GM18520 (cell line): ENCODE measurements at regions not wholly inside any gene's neighbourhood (a gene's known extent, or its start where the extent isn't known, plus 50 kb on each side); places are given as distances from the start of the nearest gene placed in this dataset.

Experiments
- ATAC-seq: cut with Tn5 transposase; IDR thresholded peaks from one replicate; pipeline ENCODE4 v1.9.1; 2021; ENCODE audit not compliant: unreplicated experiment

DNA sequence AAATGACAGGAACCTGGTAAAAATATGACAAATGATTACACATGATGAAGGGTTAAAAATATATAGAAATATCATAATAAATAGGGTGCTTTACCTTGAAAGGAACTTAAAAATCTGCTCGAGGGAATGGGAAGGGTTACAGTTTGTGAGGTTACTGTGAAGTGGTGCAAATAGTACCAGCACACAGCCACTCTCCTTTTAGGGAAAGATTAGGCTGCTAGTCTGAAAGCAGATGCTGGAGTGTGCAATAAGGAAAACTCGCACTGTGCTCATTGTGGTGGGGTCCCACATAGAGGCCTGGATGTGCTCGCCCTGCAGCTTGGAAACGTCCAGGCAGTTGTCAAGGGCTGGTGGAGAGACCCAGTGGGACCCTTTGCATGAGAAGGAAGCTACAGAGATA lies 145.9 kb upstream of the TBX20 start:
- no peak for ATAC-seq

DNA sequence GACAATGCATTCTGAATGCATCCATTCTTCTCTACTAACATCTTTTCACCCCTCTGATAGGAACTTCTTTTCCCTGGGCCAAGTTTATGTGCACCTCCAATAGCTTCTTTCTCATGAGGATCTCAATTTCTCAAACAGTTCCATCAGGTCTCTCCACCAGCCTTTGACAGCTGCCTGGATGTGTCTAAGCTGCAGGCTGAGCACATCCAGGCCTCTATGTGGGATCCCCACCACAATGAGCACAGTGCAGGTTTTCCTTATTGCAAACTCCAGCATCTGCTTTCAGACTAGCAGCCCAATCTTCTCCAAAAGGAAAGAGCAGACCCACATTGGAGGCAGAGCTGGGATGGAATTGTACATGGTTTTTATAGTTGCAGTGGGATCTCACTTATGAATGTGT lies 145.3 kb upstream of the TBX20 start:
- no peak for ATAC-seq

DNA sequence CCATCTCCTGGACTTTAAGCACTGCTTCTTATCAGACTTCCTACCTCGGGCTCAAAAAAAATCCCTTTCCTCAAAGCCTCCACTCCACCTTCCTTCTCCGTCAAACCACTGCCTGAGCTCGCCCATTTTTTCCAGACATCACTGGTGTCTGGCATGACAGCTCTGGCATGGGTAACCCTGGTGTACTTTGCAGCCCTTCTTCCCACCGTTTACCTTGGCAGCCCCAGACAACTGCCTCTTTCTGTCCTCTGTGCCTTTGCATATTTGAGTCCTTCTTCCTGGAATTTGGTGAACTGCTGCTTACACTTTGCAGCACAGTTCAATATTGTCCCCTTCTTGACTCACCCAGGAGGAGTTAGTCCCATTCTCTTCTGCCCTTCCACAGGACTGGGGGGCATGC lies 144.6 kb upstream of the TBX20 start:
- no peak for ATAC-seq

DNA sequence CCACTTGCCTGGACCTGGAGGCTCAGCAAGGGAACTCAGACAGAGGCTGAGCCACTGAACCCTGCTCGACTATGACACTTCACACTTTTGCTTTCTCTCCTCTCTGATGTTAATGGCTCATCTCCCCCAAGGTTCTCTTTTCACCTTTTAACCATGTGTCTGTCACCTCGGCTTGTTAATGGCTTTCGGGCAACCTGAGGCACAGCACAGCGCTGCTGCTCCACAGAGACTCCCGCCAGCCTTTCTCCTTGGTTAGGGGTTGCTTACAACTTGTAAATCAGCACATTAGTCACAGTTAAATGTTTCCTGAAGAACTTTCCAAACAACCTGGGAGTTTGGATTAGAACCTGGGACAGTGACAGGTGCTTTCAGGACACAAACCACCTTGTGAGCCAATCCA lies 136.2 kb upstream of the TBX20 start:
- no peak for ATAC-seq

DNA sequence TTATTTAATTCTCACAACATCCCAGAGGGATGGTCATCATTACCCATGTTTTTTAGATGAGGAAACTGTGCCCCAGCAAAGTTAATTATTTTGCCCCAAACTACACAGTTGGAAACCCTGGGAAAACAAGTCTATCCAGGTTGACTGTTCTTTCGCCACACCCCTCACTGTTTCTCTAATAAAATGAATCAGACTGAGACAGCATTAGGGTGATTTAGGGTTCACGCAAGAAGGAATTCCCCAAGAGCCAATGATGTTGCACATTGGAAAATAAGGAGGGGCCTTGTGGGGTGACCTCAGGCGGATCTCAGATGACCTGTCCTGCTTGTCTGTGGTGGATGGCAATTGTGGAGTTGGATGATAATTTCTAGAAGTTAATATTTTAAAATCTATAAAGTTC lies 135.7 kb upstream of the TBX20 start:
- no peak for ATAC-seq

DNA sequence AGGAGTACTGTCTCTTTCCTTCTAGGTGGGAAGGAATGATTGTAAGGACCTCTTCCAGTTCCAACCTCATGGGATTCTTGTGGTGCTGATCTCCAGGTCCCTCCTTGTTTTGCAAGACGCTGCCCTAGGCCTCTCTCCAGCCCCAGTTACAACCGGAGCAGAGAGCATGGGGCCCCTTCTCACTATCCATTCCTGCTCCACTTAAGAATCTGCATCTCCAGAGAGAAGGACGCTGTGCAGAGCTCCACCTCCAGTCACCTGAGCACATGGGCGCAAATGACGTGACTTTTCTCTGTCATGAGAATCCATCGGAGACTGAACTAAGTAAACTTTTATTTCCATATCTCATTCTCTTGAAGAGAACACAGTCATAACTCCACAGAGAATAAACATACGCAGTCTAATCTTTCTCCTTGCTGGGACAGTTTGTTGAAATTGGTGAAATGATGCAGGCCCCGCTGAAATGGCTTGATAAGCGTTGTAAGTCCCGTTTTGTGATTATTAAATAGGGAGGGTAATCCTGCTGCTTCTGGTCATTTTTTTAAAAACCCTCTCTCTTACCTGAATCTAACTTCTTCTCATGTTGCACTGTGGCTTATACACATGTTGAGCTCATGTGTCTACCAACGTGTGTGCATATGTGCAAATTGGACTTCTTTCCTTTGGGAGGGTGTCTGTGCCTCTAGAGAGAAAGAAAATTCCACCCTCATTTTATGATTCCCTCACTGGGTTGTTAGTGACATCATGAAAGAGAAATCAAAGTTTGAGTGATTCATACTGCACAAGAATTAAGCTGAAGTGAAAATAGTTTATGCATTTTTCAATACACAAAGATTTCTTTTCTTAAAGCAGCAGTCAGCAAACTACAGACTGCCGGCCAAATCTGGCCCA lies 133.2 kb upstream of the TBX20 start:
- ATAC-seq, result no peak

DNA sequence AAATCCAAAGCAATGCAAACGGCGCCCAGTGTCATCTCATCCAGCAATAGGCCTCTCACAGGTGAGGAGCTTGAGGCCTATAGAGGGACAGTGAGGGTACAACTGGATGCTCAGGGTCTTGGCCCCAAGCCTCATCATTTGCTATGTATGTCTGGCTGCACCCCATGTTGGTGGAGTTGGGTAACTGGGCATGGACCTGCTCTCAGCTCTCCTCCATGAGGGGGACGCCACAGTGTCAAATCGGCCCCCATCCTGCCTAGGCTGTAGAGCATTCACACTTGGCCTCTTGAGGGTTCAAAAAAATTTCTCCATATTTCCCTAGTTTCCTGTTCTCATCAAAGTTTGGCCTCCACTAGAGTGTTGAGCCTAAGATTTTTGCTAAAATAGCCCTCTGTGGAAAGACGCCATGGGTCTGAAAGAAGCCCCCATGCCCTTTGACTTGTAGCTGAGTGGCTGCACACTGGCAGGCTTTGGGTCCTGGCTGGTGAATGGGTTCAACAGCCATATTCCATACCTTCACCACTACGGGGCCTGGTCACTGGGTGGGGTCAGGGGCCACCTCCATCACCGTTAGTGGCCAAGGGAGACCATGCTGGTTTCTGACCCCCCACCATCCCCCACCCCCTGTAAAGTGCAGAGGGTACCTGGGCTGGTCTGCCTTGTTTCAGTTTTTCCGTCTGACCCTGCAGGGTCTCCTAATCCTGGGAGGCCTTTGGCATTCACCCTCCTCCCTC lies 132.3 kb upstream of the TBX20 start:
- ATAC-seq, result no peak

DNA sequence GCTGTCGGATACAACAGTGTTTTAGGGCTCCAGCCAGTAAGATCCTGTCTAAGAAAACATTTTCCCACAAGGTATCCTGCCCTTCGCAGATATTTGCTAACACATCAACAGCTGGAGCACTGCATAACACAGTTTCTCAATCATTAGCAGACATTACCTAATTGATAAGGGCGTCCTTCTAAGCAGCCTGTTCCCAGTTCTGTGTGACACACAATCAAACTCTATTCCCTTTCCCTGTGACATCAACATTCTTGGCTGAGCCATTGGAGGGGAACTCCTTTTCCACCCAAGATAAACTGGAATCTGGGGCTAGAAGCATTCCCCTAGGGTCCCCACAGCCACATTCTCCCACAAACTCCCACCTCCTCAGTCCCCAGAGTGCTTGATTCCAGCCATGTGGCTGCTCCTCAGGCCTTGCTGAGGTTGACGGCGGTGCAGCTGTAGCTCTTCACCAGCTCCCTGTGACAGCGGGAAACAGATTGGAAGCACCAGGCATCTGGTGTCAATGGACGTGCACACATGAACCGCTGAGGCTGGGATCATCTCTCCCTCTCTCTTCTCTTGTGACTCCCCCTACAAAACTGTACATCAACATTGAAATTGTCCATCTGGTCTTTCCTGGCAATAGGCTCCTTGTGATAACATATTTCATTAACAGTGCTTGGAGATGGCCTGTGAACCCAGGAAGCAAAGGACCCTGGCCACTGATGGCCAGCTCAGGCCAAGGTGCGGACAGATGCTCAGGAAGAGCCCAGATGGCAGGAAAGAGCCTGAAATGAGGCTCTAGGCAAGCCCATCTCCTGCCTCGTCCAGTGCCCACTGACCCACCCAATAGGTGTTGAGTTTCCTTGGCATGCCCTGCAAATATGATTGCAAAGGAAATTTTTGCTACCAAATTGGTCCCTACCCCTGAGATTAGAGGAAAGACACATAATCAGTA lies 131.1 kb upstream of the TBX20 start:
- no peak for ATAC-seq

DNA sequence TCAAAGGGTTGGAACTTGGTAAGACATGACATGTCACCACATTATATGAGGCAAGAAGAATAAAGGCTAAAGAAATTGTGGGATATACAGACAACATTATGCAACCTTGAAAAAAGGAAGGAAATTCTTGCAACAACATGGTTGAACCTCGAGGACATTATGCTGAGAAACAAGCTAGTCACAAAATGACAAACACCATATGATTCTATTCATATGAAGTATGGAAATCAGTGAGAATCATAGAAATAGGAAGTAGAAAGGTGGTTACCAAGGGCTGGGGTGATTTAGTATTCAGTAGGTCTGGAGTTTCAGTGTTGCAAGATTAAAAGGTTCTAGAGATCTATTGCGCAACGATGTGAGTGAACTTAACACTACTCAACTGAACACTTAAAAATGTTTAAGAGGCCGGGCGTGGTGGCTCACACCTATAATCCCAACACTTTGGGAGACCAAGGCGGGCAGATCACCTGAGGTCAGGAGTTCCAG lies 126.9 kb upstream of the TBX20 start:
- ATAC-seq, result no peak

DNA sequence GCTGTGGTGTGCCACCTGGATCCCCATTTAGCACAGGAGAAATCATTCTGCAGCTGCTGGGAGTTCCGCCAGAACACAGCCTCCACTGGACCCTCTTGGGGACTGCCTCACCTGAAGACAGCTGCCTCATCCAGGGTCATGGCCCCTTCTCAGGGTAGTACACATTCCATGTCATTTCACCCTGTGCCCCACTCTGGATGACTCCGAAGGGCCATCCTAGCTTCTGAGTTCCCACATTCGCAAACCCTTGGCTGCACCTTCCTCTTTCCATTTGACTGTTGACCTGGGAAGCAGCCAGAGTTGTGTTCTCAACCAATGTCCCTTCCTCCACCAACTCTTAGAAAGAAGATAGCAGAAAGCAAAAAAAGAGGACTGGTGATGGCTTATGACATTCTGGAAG lies 125.6 kb upstream of the TBX20 start:
- no peak for ATAC-seq

DNA sequence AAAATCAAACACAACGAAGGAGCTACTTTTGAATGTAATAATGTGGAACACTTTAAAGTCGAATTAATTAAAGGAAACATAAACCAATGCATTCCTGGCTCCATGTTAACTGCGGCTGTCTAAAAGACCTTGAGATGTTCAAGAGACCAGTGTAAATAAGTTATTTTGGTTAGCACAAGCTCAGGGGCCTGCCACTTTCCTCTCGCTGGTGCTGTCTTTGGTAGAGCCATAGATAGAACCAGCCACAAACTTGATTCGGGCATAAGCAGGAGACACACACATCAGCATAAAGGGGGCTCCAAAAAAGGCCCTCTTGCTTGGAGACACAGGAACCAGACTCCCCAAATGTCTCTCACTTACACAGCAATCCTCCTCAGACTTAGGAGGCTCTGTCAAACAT lies 121.6 kb upstream of the TBX20 start:
- ATAC-seq, result no peak

DNA sequence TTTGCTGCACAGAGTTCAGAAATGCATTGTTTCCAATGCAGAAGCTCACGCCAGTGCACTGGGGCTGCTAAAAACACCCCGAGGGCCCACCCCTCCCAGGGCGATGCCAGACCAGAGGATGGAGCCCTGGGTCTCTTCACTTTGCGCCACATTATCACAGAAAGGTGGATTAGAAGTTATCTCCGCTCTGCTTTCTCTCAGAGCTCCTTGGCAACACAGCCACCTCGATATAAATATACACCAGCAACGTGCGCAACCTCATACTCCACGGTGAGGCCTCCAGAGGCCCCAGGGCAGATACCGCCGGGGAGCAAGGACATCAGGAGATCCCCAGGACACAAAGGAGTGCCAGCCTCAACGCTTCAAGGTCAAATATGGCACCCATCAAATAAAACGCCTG lies 121.0 kb upstream of the TBX20 start:
- no peak for ATAC-seq

DNA sequence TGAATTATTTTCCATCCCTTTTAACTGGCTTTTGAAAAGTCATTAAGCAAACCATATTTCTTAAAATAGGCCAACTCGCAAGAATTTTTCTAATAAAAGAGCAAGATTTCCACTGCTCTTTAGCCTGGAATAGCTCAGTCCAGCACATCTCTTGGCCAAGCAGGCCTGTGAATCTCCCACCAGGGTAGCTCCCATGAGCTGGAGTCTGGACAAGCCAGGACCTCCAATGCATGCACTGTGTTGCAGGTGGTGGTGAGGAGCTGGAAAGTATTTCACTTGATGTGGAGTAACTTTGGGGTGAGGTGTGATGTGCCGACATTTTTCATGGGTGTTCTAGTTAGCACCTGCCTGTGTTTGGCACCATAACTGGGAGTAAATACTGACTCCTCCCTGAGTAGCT lies 117.3 kb upstream of the TBX20 start:
- no peak for ATAC-seq

DNA sequence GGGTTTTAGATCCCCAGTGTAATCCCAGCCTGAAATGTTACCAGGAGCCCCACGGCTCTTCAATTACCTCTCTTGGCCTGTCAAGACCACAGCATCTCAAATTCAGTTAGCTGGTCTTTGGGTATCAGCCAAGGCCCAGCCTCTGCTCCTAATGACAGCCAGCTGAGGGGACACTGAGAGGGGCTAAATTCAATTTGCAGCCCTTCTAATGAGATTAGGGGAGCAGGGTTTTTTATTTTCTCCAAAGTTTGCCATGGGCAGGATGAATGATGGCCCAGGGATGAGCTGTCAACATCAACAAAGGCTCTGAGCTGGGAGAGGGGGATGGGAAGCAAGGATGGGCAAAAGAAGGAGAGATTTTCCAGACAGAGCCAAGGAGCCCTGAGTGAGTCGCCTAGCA lies 116.8 kb upstream of the TBX20 start:
- ATAC-seq, result no peak

DNA sequence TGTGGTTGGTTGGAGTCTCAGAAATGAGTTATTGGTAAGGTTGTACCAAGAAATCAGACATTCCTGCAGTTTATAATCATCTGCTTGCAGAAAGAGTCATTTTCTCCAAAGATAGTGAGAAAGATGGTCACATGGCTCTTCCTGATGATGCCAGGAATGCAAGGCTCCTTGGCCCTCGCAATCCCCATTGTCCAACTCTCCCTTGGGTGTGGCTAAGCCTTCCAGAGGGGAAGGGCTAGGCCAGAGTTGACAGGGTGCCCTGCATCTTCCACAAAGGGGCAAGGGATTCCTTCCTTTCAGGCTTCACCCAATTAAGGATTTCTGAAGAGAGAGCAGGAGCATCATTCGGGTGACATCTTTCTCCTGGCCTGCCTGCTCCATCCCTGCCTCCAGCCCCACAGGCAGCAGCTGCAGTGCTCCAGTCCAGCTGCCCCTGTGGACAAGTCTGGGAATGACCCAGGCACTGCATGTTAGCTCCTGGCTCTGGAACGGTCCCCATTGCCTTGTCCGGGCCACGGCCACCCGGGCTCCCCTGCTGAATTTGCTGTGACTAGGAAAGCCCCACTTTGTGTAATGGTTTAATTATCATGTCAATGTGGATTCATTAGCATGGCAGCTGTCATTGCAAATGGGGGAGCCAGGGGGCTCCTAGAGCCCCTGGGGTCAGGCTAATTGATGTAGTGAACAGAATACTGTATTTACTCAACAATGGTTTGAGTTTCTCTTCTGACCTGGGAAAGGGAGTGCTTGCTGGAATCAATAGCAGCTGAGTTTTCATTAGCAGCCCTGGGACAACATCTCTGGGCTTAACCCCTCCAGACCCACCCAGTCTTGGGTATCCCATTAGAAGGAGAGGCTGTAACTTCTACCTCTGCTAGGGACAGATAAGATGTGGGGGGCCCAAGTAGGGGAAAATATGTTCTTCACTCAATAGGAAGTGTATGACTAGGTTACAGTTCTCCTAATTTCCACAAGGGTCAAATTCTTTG lies 112.6 kb upstream of the TBX20 start:
- ATAC-seq, result no peak

DNA sequence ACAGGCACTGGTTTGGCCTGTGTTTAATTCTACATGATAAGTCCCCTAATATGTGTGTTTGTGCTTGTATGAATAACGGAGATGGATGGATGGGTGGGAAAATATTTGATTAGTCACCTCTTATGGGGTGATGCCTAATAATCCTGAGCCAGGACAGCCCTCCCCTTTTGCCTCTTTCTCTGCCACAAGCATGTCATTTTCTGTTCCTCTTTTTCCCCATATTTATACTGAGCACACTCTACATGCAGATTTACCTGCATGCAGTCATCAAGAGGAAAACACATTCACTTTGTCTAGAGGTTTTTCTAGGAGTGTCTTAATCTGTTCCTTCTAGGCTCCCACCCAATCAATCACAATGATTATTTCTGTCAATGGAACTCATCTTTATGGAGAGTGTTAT lies 111.6 kb upstream of the TBX20 start:
- no peak for ATAC-seq

DNA sequence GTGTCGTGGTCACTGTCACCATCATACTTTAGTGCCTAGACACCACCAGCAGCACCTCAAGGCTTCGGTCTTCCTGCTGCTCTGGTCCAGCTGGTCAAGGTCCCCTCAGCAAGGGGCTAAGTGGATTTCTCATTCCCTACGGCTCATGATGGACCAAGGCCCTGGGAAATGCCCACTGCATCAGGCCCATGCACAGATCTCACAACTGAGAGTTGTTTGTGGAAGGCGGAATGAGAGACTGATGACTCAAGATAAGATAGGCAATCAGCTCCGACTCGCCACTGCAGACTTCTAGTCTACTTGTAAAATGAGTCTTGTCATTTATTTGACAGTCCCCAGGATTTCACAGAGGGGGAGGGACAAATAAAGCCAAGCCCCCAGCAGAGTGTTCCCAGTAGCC lies 108.4 kb upstream of the TBX20 start:
- no peak for ATAC-seq

DNA sequence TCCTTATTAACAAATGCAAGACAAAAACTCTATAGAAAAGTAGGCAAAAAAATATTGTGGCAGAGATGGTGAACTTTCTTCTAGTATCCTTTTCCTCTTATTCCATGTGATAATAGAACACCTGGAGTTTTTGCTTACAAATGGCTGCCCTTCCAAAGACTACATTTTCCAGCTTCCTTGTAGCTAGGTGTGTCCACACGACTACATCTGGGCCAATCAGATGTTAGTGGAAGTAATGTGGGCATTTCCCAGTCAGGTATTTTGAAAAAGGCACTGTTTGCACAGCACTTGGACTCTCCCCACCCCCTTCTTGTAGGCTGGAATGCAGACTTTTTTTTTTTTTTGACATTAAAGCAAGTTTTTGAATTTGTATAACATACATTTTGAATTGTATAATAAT lies 105.5 kb upstream of the TBX20 start:
- ATAC-seq, result no peak

DNA sequence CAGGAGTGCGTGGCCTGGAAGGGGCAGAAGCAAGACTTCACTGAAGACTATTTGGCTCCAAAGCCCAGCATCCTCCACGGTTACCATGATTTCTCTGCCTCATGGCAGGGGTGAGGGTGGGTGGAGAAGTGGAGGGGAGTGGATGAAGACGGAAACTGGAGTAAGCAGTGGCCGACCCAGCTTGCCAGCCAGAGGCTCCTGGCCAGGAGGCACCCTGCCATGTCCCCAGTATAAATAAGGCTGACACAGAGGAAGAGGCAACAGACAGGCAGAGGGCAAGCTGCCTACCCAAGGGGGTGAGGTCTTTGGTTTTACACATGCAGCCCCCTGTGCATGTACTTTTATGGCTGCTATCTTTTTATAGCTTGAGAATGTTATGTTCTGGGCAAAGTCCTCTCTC lies 102.6 kb upstream of the TBX20 start:
- ATAC-seq, result no peak

DNA sequence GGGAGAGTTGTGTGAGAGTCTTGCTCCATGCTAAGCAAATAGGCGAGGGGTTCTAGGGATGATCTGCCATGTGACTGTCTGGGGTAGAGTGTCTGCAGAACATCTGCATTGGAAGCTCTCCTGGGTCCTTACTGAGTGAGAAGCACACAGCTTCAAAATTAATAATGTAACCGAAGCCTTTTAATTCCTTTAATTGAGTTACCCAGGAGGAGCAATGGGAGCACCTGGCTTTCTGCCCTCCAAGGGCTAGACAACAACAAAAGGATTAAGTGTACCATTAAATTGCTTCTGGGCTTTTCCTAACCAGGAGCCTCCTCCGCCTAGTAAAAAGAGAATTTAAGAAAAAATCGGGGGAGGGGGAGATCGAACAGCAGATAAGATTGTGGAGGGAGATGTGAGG lies 102.0 kb upstream of the TBX20 start:
- ATAC-seq, result no peak
